Neural progenitor cell (in vitro differentiated cells): ENCODE measurements at regions not wholly inside any gene's neighbourhood (a gene's known extent, or its start where the extent isn't known, plus 50 kb on each side); places are given as distances from the start of the nearest gene placed in this dataset.

ENCODE experiments used
- DNase-seq: peaks from one replicate; pipeline ENCODE4 v3.0.0-alpha.2; 2016; ENCODE audit warnings: low spot score
- H2AFZ ChIP-seq: fragments of 200-600 bp; sonication (generic); replicated peaks from 2 replicates; pipeline ENCODE4 v1.6.1; 2016; ENCODE audit warnings: antibody characterized with exemption
- H3F3A ChIP-seq: fragments of 200-600 bp; sonication (generic); 2 replicates; pipeline ENCODE4 v1.6.1; 2016; ENCODE audit warnings: antibody characterized with exemption, low read depth
- H3K27ac ChIP-seq: fragments of 200-600 bp; sonication (generic); 2 replicates; pipeline ENCODE4 v1.5.1; 2016; ENCODE audit warnings: mild to moderate bottlenecking
- H3K27me3 ChIP-seq: fragments of 200-600 bp; sonication (generic); 2 replicates; pipeline ENCODE4 v1.6.1; 2016; ENCODE audit warnings: mild to moderate bottlenecking, moderate library complexity
- H3K36me3 ChIP-seq: fragments of 200-600 bp; sonication (generic); 2 replicates; pipeline ENCODE4 v1.5.1; 2016
- H3K4me1 ChIP-seq: fragments of 200-600 bp; sonication (generic); 2 replicates; pipeline ENCODE4 v1.6.1; 2016; ENCODE audit warnings: mixed run types
- H3K4me2 ChIP-seq: fragments of 200-600 bp; sonication (generic); 2 replicates; pipeline ENCODE4 v1.6.1; 2016
- H3K4me3 ChIP-seq: fragments of 200-600 bp; sonication (generic); 2 replicates; pipeline ENCODE4 v1.5.1; 2016
- H3K79me2 ChIP-seq: fragments of 200-600 bp; sonication (generic); 2 replicates; pipeline ENCODE4 v1.6.1; 2016; ENCODE audit warnings: low read depth
- H3K9ac ChIP-seq: fragments of 200-600 bp; sonication (generic); 2 replicates; pipeline ENCODE4 v1.6.1; 2016
- H3K9me3 ChIP-seq: fragments of 200-600 bp; sonication (generic); 2 replicates; pipeline ENCODE4 v1.5.1; 2016; ENCODE audit warnings: low read depth
- H4K20me1 ChIP-seq: fragments of 200-600 bp; sonication (generic); 2 replicates; pipeline ENCODE4 v1.6.1; 2016; ENCODE audit warnings: low read depth
- H3K27ac Mint-ChIP-seq: 3 replicates; pipeline ENCODE4 v1.8.0; 2021; ENCODE audit warnings: mixed read lengths
- H3K27me3 Mint-ChIP-seq: 2 replicates; pipeline ENCODE4 v1.8.0; 2022; ENCODE audit warnings: low read depth, mild to moderate bottlenecking, inconsistent platforms, moderate library complexity, mixed read lengths; ENCODE audit not compliant: insufficient read depth
- H3K36me3 Mint-ChIP-seq: 3 replicates; pipeline ENCODE4 v1.8.0; 2021; ENCODE audit warnings: mixed read lengths
- H3K4me1 Mint-ChIP-seq: 3 replicates; pipeline ENCODE4 v1.8.0; 2021; ENCODE audit warnings: mixed read lengths
- H3K4me3 Mint-ChIP-seq: 3 replicates; pipeline ENCODE4 v1.8.0; 2021; ENCODE audit warnings: mild to moderate bottlenecking, moderate library complexity, mixed read lengths
- H3K9me3 Mint-ChIP-seq: 3 replicates; pipeline ENCODE4 v1.8.0; 2020; ENCODE audit warnings: mixed read lengths
- CTCF ChIP-seq: fragments of 200-600 bp; sonication (generic); IDR thresholded peaks from 2 replicates; pipeline ENCODE4 v1.5.1; 2017; ENCODE audit warnings: antibody characterized with exemption, mild to moderate bottlenecking
- EZH2 ChIP-seq: fragments of 200-600 bp; sonication (generic); IDR thresholded peaks from 2 replicates; pipeline ENCODE4 v1.6.1; 2017; ENCODE audit warnings: antibody characterized with exemption, mild to moderate bottlenecking, moderate library complexity
- EZH2phosphoT487 ChIP-seq: fragments of 200-600 bp; sonication (generic); IDR thresholded peaks from 2 replicates; pipeline ENCODE4 v1.6.1; 2017; ENCODE audit warnings: antibody characterized with exemption

- Mint-ChIP-seq H3K4me3 (no peak overlapping the region), H3K27me3 (peaks cover 2% of the 10 kb centered on the region), H3K9me3 (no peaks in the 10 kb centered on the region), H3K27ac (no peak overlapping the region), H3K36me3 (no peaks in the 10 kb centered on the region), H3K4me1 (no peaks in the 10 kb centered on the region)
- no peaks in the 10 kb centered on the region for H4K20me1 ChIP-seq
- no peak overlapping the region for H3K9ac ChIP-seq
- no peak overlapping the region for H3K4me3 ChIP-seq
- no peaks in the 10 kb centered on the region for H3K79me2 ChIP-seq
- DNase-seq, result no peak
- H3K4me1 ChIP-seq, result no peaks in the 10 kb centered on the region
- no peaks in the 10 kb centered on the region for H3F3A ChIP-seq
- no peaks in the 10 kb centered on the region for H3K36me3 ChIP-seq
- no peak overlapping the region for H3K27ac ChIP-seq
- H3K27me3 ChIP-seq, result no peaks in the 10 kb centered on the region
- no peak overlapping the region for H3K4me2 ChIP-seq
- no peak overlapping the region for H2AFZ ChIP-seq
- TF ChIP-seq EZH2phosphoT487 (no peak), CTCF (no peak), EZH2 (no peak)
- no peaks in the 10 kb centered on the region for H3K9me3 ChIP-seq
Observed at GRCh38 chr15:38781196-38781595, 216.6 kb upstream of the RASGRP1 start.

GRCh38 chr15:38782156-38782555 lies 217.5 kb upstream of the RASGRP1 start:
- H3K9me3 Mint-ChIP-seq, result no peaks in the 10 kb centered on the region
- Histone ChIP-seq H4K20me1 (no peaks in the 10 kb centered on the region), H3K9me3 (no peaks in the 10 kb centered on the region), H3F3A (no peaks in the 10 kb centered on the region), H3K4me2 (no peak overlapping the region), H3K4me1 (no peaks in the 10 kb centered on the region), H3K27ac (no peak overlapping the region), H3K4me3 (no peak overlapping the region), H3K9ac (no peak overlapping the region), H3K79me2 (no peaks in the 10 kb centered on the region), H2AFZ (no peak overlapping the region), H3K36me3 (no peaks in the 10 kb centered on the region), H3K27me3 (no peaks in the 10 kb centered on the region)
- H3K27me3 Mint-ChIP-seq, result peaks cover 2% of the 10 kb centered on the region
- no peak for TF ChIP-seq CTCF
- TF ChIP-seq EZH2, result no peak
- no peak for TF ChIP-seq EZH2phosphoT487
- no peak overlapping the region for H3K4me3 Mint-ChIP-seq
- no peaks in the 10 kb centered on the region for H3K4me1 Mint-ChIP-seq
- H3K27ac Mint-ChIP-seq, result no peak overlapping the region
- no peaks in the 10 kb centered on the region for H3K36me3 Mint-ChIP-seq
- DNase-seq, result no peak

- Mint-ChIP-seq H3K27me3 (peaks cover 3% of the 10 kb centered on the region), H3K9me3 (no peaks in the 10 kb centered on the region), H3K4me1 (no peaks in the 10 kb centered on the region), H3K36me3 (no peaks in the 10 kb centered on the region), H3K27ac (no peak overlapping the region), H3K4me3 (no peak overlapping the region)
- no peak overlapping the region for H3K4me2 ChIP-seq
- no peak for TF ChIP-seq CTCF
- no peak for TF ChIP-seq EZH2
- TF ChIP-seq EZH2phosphoT487, result no peak
- H3K4me3 ChIP-seq, result no peak overlapping the region
- H2AFZ ChIP-seq, result no peak overlapping the region
- no peaks in the 10 kb centered on the region for H3K27me3 ChIP-seq
- no peaks in the 10 kb centered on the region for H3K9me3 ChIP-seq
- H3K79me2 ChIP-seq, result no peaks in the 10 kb centered on the region
- H3K36me3 ChIP-seq, result no peaks in the 10 kb centered on the region
- no peak overlapping the region for H3K9ac ChIP-seq
- no peaks in the 10 kb centered on the region for H3K4me1 ChIP-seq
- H3F3A ChIP-seq, result no peaks in the 10 kb centered on the region
- no peak overlapping the region for H3K27ac ChIP-seq
- no peaks in the 10 kb centered on the region for H4K20me1 ChIP-seq
- no peak for DNase-seq
Observed at GRCh38 chr15:38788918-38789317, 224.3 kb upstream of the RASGRP1 start.

GRCh38 chr15:38789566-38789965 lies 225.0 kb upstream of the RASGRP1 start:
- Mint-ChIP-seq H3K36me3 (no peaks in the 10 kb centered on the region), H3K4me3 (no peak overlapping the region), H3K9me3 (no peaks in the 10 kb centered on the region), H3K4me1 (no peaks in the 10 kb centered on the region), H3K27me3 (peaks cover 3% of the 10 kb centered on the region), H3K27ac (no peak overlapping the region)
- TF ChIP-seq EZH2, result no peak
- TF ChIP-seq EZH2phosphoT487, result no peak
- TF ChIP-seq CTCF, result no peak
- no peak overlapping the region for H3K27ac ChIP-seq
- no peaks in the 10 kb centered on the region for H3F3A ChIP-seq
- no peaks in the 10 kb centered on the region for H3K9me3 ChIP-seq
- H3K4me3 ChIP-seq, result no peak overlapping the region
- H2AFZ ChIP-seq, result no peak overlapping the region
- no peak overlapping the region for H3K4me2 ChIP-seq
- no peaks in the 10 kb centered on the region for H3K79me2 ChIP-seq
- no peaks in the 10 kb centered on the region for H3K36me3 ChIP-seq
- no peaks in the 10 kb centered on the region for H4K20me1 ChIP-seq
- H3K9ac ChIP-seq, result no peak overlapping the region
- DNase-seq, result no peak
- no peaks in the 10 kb centered on the region for H3K4me1 ChIP-seq
- H3K27me3 ChIP-seq, result no peaks in the 10 kb centered on the region
